NCI-H2171 (cell line): ENCODE measurements at regions not wholly inside any gene's neighbourhood (a gene's known extent, or its start where the extent isn't known, plus 50 kb on each side); places are given as distances from the start of the nearest gene placed in this dataset.
"Not testable (repeated sequence)": the region's sequence is repeated elsewhere in the genome, so short reads cannot be mapped to it uniquely, and the experiment has no call there.

Experiments
- DNase-seq: peaks from one replicate; lab custom pipeline; 2025; lab: John Stamatoyannopoulos, UW

DNA sequence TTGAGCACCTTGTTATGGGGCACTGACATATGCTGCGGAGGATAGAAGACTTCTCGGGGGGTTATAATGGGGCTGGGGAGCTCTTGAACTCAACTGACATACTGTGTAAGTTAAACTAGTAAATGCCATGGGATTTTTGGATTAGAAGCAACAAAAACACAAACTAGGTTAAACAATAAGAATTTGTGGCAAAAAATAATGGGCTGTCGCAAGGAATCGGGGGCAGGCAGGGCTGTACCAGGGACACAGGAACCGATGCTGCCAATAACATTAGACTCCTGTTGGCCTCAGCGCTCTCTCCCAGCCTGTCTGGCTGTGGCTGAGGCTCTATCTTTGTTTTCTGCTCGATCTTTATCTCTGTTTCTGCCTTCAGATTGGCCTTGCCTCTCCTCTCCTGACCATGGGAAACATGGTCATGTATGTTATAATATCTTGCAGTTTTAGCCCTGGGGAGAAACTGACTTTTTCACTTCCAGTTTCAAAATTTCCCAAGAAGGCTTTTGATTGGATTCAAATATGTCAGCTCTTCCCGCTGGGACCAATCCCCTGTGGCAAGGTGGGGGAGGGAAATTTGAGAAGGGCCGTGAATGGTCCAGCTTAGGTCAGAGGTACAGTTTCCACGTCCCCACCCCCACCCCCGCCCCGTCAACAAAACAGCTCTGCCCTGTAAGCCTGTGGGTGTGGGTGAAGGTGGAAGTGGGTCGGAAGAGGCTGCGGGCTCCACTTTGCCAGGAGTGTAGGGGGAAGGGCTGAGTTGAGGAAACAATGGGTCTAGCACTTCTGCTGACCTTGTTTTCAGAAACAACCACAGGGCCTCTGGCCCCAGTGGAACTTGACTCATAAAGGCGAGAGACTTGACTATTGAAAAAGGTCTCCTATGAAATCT, 161.1 kb upstream of the TBL1XR1 start:
- no peak for DNase-seq

DNA sequence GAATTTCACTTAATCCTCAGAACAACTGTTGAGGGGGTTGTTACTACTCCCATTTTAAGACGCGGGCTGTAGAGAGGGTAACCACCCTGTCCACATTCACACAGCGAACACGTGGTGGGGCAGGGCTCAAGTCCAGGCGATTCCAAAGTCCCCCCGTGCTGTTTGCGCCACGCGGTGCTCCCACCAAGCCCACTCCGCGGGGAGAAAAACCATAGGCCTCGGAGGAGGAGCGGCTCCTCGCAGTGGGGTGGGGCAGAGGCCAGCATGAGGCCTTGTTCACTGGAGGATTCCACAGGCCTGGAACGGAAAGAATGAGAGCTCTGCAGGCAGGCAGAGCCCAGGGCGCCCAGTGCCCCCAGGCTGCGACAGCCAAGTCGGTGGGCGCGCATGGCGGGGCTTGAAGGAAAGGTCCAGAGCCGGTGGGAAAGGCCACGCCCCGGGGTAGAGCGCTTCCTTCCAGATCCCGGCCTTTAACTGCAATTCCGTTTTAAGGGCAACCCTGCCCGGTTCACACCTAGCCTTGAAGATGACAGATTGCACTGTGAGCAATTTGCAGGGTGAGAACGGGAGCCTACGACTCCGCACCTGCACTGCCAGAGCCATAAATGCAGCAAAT, 161.8 kb upstream of the TBL1XR1 start:
- peak; percentile 58 for DNase-seq

DNA sequence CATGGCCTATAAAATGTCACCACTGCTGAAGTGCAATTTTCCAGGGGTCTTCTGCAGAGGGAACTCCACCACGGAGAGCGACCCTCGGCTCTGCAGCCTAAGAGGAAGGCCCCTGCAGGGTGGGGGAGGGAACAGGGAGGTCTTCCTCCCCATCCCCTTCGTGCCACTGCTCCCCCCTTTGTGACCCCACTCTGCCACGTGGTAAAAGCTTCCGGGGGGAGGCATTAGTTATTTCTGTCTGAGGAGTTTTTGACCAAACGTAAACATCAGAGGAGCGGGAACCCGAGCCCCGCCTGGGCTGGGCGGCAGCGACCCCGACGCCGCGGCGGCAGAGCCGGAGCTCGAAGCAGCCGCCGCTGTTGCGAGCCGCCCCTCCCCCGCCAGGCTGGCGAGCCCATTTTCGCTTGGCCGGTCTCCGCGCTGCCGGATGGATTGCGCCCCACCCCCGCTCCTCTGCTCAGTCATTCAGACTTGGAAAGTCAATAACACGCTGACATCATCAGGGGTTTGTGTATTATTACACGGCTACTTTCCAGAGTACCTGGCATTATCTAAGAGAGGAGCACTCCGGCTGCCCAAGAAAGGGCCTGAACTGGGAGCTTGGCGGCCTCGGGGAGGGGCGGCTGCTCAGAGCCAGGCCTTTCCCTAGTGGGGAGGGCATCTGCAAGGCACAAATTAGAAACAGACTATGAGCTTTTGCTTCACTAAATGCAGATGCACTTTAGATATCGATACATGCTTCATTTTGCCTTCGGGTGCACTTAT, 162.5 kb upstream of the TBL1XR1 start:
- DNase-seq, result peak; percentile 98

DNA sequence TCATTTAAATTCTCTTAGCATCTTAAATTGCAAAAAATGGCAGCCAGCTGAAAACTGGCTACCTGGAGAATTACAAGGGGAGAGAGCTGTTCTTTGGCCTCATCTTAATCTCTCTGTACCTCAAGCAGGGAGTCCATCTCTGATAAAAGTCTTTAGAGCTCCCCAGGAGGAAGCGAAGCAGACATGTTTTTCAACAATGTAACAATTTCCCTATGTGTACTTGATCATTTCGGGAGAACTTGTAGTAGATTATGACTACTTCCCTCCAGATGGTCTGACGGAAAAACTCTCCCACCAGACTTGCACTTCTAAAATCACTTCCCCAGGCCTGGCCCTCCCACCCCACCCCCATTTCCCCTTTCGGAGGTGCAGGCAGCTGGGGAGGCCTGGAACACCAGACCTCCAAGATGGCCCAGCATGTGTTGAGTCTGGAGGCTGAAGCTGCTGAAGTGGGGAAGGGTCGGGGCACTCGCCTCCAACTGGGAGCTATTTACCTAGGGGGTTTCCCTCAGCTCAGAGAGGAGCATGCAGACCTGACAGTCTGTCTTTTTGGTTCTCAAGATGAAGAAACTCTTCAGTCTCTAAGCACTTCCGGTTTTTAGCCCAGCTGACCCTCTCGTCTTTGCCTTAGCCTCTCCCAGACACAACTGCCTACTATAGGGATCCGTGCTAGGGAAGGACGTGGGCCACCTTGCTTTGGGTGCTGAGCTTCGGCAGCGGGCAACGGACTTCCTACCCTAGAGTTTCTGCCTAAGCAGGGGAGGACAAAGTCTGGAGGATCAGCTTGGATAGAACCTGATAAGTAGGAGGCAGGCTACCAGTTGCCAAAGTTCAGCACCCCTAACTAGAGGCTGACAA, 164.0 kb upstream of the TBL1XR1 start:
- no peak for DNase-seq

DNA sequence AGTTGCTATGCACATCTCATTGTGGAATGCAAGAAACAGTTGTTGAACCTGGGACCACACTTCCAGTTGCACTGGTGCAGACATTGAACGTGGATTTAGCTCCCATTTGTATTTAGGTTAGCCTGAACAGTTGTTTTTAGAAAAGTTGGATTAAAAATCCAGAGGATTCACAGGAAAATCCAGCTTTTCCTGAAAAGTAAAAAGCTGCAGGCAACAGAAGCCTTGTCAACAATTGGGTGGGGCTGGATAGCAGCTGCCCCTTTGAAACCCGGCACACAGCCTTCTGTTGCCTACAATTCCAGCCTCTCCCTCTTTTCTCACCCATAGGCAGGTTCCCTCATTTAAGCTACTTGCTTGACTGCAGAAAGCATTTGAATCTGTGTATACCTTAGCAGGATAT, 165.3 kb upstream of the TBL1XR1 start:
- peak; percentile 19 for DNase-seq

DNA sequence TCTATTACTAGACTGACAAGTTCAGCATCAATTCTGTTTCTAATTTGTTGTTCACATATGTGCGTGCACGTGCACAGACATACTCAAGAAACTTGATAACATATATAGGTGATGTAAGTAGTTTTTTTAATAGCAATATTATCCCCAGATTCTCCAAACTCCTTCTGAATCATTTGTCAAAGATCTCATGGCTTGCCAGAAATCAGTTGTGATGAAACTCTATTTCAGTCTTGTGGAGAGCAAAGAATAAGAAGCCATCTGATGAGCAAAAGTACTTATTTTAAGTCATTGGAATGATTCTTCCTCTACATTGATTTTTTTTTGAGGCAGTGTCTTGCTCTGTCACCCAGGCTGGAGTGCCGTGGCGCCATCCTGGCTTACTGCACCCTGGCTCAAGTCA, 167.0 kb upstream of the TBL1XR1 start:
- DNase-seq, result no peak

DNA sequence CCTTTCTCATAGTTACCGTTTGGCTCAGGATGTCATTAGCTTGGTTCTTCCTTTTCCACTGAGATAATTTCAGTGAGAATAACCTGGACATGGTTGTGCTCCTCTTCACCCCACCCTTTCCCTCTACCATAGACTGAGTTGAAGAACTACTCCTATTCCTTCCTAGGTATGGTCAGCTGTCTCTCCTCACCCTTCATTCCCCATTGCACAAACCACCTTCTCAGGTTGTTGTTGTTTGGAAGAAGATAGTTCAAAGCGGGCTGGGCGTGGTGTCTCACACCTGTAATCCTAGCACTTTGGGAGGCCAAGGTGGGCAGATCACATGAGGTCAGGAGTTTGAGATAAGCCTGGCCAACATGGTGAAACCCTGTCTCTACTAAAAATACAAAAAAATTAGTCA, 168.0 kb upstream of the TBL1XR1 start:
- not testable (repeated sequence) for DNase-seq

DNA sequence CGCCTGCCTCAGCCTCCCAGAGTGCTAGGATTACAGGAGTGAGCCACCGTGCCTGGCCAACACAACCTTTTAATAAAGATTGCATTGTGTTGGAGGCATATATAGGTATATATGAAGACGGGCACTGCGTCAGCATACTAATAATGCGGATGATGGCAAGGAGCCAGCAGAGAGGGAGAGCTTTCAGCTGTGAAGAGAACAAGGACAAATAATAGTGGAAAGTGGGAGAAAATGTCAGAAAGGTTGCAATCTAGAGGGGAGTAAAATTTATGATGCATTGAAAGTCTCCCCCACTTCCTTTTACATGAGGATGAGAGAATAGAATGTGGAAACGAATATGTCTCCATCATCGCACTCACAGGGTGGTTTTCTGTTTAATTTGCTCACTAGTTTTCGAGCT, 170.5 kb upstream of the TBL1XR1 start:
- DNase-seq, result no peak

DNA sequence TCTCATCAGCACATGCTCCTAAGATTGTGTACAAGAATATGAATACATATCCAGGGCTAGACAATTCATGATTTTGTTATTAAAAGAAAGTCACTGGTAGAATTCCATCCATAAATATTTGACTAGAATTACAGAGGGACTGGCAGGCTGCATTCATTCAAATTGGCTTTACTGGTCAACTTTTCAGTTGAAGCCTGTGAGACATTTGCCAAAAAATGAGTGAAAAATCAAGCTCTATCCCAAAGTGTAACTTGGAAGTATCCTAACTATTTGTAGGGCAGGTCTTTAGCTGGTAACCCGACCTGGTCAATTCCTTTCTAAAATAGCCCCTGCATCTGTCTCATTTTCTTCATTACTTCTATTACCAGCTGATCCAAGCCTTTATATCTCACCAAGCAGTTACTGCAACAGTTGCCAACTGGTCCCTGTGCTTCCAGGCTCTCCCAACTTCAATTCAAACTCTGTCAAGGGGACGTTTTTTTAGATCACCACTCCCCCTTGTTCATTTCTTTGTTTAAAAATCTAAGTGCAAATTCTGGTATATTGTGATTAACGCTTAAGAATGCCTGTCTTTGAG, 173.1 kb upstream of the TBL1XR1 start:
- no peak for DNase-seq

DNA sequence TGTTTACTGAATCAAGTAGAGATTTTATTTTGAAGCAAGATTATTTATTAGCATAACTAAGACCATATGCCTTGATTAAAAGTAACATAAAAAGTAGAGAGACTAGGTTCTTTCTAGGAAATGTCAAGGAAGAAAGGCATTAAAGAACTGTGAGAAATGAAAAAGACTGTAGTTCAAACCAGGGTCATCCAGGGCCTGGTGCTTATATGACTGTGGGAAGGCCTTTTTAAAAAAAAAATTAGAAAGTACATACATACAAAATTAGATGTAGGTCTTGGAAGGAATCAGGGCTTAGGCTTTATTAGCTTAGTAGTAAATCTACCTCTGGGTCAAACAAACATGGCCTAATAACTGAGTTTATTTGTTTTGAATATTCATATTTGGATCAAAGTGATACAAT, 173.9 kb upstream of the TBL1XR1 start:
- DNase-seq, result no peak

DNA sequence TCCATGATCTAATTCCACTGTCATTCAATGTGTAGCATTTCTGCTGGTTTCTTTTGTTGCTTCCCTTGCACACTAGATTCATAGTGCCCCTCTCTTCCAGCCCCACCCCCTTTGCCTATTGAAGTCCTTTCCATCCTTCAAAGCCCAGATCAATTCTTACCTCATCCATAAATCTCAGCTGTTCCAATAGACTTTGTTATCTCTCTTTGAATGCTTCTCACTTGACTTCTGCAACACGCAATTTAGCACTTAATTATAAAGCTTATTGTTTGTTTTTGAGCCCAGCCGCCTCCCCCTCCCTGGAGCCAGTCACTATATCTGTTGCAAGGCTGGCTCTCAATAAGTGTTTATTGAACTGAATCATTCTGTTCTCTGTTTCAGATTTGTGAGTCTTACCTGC, 174.6 kb upstream of the TBL1XR1 start:
- no peak for DNase-seq

DNA sequence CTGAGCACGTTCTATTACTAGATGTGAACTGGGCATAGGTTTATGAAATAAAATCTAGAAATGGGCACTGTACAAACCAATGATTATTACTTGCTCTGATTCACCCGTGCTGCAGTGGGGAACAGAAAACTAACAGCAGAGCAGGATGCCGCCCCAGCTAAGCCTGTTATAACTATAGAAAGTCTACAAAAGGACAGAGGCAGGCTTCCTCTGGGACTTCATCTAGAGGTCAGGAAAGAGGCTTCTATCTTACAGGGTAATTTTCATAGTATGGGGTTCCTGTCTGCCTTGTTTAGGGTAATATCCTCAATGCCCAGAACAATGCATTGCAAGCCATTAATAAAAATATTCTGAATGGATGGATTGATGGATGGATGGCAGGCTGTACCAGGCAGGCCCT, 177.0 kb upstream of the TBL1XR1 start:
- no peak for DNase-seq

DNA sequence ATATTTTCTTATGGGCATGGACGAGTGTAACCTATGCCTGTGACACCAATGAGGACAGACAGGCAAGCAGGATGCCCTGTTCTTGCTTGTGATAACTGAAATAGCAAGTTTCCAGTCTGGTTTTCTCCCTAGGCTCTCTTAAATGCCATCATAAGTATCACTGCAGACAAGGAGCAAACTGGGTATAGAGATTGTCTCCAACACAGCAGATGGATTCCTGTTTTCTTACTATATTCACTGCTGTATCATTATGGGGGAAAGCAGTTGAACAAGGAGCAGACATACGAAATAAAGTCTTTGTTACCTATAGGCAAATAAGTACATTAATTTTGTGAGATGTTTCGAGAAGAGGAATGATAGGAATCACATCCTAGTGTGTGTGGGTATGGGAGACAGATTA, 178.0 kb upstream of the TBL1XR1 start:
- no peak for DNase-seq

DNA sequence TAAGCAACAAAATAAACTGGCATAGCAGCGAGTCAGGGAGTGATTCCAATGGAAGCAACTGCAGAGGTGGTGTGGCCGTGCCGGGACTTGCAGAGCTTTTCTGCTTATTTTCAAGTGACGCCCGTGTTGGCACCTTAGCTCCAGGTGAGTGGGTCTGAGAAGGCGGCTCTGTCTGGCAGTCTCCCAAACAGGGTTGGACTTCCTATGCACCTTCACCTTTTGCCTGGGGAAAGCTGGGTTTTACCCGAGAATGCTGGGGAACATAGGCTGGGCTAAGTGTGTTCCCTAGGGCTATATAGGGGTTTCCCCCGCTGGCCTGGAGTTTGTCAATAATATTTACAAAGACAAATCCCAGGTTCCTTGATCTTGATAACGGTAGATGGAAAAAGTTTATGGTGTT, 179.9 kb upstream of the TBL1XR1 start:
- no peak for DNase-seq

DNA sequence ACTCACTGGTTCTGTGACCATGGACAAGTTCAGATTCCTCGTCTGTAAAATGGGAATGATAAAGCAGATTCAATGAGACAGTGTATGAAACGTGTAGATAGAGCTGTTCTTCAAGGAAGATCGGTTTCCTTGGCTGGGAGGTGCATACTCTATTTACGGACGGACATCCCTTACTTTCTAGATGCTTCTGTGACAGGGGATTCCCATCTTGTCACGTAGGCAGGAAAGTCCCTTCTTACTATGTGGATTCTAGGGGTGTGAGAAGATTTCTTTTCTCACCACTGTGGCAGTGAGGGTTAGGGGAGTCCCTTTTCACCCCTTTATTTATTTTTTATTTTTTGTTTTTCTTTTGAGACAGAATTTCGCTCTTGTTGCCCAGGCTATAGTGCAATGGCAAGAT, 180.9 kb upstream of the TBL1XR1 start:
- no peak for DNase-seq

DNA sequence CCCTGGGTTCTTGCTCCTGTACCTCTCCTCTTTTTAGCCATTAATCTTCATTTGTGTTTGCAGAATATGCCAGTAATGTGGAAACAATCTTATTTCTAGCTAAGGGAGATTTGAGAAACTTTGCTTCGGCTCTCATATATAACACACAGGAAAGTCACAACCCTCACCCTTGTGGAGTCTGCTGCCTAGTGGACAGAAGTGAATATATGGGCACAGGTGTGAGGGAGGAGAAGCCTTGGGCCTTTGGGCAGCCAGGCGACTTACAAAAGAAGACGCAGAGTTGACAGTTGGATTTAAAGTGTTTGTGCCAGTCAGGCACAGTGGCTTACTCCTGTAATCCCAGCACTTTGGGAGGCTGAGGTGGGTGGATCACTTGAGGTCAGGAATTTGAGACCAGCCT, 181.8 kb upstream of the TBL1XR1 start:
- no peak for DNase-seq

DNA sequence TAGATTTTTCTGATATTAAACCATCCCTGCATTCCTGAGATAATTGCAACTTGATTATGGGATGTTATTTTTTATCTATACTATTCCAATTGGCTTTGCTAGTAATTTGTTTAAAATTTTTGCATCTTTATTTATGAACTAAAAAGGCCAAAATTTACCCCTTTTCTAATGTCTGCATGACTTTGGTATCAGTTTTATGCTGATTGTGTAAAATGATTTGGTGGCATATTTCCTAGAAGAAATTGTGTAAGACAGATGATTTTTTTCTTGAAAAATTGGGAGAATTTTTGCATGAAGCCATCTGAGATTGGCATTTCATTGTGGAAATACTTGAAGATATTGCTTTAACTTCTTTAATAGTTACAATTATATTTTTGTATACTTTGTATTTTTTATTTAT, 183.8 kb upstream of the TBL1XR1 start:
- no peak for DNase-seq

DNA sequence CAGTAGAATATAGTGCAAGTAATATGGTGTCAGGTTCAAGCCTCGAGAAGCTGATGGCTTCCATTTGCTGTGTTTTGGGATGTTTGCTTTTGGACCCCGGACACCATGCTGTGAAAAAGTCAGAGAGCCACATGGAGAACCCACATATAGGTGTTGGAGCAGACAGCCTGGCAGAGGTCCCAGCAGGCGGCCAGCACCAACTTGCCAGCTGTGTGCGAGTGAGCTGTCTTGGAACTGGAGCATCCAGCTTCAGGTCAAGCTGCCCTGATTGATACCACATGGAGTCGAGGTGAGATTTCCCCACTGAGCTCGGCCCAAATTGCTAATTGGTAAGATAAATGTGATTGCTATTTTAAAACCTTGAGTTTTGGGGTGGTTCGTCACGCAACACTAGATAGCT, 185.7 kb upstream of the TBL1XR1 start:
- DNase-seq, result no peak

DNA sequence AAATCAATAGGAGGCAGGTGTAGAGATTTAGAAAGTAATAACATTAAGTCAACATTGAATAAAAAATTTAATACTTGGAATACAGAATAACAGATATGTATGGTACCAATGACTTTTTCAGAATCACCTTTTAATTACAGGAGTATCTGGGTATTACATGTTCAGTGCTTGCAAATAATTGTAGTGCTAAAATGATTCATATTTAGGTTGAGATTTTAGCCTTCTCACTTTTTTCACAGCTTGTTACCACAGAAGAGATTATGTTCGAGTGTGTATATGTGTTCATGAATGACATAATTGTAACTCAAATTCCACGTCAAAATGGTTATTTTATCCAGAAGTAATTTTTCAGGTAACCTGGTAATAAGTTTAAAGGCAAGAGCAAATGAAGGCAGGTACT, 187.9 kb upstream of the TBL1XR1 start:
- no peak for DNase-seq

DNA sequence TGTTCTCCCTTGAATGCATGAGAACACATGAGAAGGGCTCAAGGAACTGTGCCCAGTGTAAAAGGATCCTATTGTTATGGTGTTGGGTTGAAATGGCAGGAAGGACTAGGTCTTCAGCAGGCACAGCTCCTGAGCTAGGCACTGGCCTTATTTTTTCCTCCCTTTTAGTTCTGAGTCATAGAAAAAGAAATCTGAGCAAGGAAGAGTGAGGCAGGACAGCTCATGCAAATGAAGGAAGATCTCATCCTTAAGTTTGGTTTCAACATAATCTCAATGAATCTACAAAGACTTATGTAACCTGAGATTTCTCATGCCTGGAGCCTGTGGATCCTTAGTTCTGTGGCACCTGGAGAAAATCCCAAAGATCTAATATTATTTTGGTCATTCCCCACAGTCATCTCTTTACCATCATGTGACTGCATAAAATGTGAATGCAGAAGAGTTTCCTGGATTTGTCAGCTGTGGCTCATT, 188.6 kb upstream of the TBL1XR1 start:
- no peak for DNase-seq

DNA sequence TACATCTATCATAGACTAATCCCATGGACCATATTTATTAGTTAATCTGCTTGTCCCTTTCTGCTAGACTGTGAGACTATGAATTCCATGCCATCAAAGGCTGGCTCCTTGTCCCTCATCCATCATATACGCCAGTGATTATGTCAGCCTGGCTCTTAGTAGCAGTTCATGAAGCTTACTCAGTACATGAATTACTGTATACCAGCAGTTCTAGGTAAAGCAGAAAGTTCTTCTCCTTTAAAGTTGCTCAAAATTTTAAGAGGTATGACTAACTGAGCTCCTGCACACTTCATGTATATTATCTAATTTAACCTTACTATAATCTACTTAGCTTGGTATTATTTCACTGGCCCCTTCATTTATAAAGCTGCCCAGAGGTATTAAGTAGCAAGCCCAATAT, 190.9 kb upstream of the TBL1XR1 start:
- DNase-seq, result no peak
